ENCODE measurements at regions not wholly inside any gene's neighbourhood (a gene's known extent, or its start where the extent isn't known, plus 50 kb on each side); places are given as distances from the start of the nearest gene placed in this dataset.

DNA sequence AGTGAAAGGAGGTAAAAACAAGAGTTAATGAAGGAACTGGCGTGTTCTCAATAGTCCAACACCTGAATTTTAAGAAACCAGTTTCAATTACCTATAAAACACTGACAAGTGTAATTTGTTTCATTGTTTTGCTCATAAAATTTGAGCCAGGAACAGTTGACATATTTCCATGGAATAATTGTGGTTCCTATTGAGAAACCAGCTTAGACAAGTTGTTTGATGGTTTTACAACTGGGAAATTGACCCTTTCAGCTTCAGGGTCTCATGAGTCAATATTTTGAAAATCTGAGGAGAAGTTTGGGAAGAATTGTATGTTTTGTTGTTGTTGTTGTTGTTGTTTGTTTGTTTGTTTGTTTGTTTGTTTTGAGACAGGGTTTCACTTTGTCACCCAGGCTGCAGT lies 69.1 kb upstream of the GADD45A start:
- TF ChIP-seq, protein P1, sequence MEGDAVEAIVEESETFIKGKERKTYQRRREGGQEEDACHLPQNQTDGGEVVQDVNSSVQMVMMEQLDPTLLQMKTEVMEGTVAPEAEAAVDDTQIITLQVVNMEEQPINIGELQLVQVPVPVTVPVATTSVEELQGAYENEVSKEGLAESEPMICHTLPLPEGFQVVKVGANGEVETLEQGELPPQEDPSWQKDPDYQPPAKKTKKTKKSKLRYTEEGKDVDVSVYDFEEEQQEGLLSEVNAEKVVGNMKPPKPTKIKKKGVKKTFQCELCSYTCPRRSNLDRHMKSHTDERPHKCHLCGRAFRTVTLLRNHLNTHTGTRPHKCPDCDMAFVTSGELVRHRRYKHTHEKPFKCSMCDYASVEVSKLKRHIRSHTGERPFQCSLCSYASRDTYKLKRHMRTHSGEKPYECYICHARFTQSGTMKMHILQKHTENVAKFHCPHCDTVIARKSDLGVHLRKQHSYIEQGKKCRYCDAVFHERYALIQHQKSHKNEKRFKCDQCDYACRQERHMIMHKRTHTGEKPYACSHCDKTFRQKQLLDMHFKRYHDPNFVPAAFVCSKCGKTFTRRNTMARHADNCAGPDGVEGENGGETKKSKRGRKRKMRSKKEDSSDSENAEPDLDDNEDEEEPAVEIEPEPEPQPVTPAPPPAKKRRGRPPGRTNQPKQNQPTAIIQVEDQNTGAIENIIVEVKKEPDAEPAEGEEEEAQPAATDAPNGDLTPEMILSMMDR (IDR thresholded peaks at IDR 0.05), result no peak
- TF ChIP-seq POLR2A (IDR thresholded peaks at IDR 0.05) (no peak), POLR2AphosphoS5 (IDR thresholded peaks at IDR 0.05) (no peak), EP300 (IDR thresholded peaks at IDR 0.05) (no peak)
